ENCODE measurements at regions not wholly inside any gene's neighbourhood (a gene's known extent, or its start where the extent isn't known, plus 50 kb on each side); places are given as distances from the start of the nearest gene placed in this dataset.
"Not testable (repeated sequence)": the region's sequence is repeated elsewhere in the genome, so short reads cannot be mapped to it uniquely, and the experiment has no call there.

GRCh38 chr5:173392172-173392571, 64.0 kb upstream of the STC2 start:
- no peak for FAIRE-seq
- DNase-seq (ENCODE audit: low spot score in 2 of 2), result no peak

DNA sequence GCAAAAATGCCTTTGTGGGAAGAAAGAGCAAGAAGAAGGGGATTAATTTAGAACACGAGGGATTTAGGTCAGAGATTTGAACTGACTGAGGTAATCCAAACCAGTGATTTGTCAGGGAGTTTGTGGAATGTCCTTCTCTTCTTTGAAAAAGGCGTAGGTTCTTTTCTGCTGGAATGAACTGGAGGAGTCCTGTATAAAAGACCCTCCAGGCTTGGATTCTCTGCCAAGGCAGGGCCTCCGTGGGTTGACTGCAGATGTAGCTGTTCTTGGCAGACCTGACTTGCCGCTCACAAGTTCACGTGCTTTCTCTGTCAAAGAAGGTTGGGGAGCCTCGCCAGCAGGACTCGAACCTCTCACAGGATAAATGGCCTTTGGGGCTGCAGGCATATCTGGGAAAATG, 62.8 kb upstream of the STC2 start:
- DNase-seq (ENCODE audit: low spot score in 2 of 2), result no peak
- FAIRE-seq, result no peak

DNA sequence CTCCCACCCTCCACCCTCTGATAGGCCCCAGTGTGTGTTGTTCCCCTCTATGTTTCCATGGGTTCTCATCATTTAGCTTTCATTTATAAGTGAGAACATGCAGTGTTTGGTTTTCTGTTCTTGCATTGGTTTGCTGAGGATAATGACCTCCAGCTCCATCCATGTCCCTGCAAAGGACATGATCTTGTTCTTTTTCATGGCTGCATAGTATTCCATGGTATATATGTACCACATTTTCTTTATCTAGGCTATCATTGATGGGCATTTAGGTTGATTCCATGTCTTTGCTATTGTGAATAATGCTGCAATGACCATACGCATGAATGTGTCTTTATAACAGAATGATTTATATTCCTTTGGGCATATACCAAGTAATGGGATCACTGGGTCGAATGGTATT, 59.1 kb upstream of the STC2 start:
- FAIRE-seq; DNase-seq (ENCODE audit: low spot score in 2 of 2): not testable (repeated sequence)

GRCh38 chr5:173385832-173386360, 57.7 kb upstream of the STC2 start:
- no peak for FAIRE-seq
- DNase-seq (ENCODE audit: low spot score in 2 of 2), result no peak

- FAIRE-seq (no peak), DNase-seq (ENCODE audit: low spot score in 2 of 2) (no peak)
Observed at GRCh38 chr5:173383711-173384110, 55.5 kb upstream of the STC2 start.

- DNase-seq (ENCODE audit: low spot score in 2 of 2) (no peak), FAIRE-seq (no peak)
Observed at GRCh38 chr5:173378727-173379126, 50.5 kb upstream of the STC2 start.

All from frontal cortex (tissue), 3 donors.